ENCODE measurements at regions not wholly inside any gene's neighbourhood (a gene's known extent, or its start where the extent isn't known, plus 50 kb on each side); places are given as distances from the start of the nearest gene placed in this dataset.
A peak's percentile ranks its signal among the peaks of the same experiment; 100 is the strongest.
"Not testable (repeated sequence)": the region's sequence is repeated elsewhere in the genome, so short reads cannot be mapped to it uniquely, and the experiment has no call there.

- DNase-seq, result no peak
Measured at GRCh38 chr10:30560326-30560725, 69.2 kb downstream of the LYZL2 start.

GRCh38 chr10:30559180-30559579 lies 70.4 kb downstream of the LYZL2 start:
- no peak for DNase-seq

GRCh38 chr10:30558411-30558810 lies 71.1 kb downstream of the LYZL2 start:
- no peak for DNase-seq

DNA sequence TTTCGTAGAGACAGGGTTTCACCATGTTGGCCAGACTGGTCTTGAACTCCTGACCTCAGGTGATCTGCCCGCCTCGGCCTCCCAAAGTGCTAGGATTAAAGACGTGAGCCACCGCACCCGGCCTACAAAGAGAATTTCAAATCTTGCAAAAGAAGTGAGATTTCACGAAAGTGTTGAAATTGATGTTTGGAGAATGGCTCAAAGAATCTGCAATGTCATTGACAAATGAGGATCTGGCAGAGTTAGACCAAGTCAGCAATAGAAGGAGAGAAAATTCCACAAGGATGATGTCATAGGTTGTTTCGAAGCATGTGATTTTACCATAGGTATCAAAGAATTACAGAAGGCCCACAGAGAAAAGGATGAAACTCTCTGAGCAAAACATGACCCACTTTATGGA lies 71.7 kb downstream of the LYZL2 start:
- peak in 1 of 2 experiments; percentile 10 for DNase-seq

GRCh38 chr10:30556189-30556588 lies 73.4 kb downstream of the LYZL2 start:
- peak; percentile 52 to 53 for DNase-seq

GRCh38 chr10:30555465-30555864 lies 74.1 kb downstream of the LYZL2 start:
- no peak for DNase-seq

DNA sequence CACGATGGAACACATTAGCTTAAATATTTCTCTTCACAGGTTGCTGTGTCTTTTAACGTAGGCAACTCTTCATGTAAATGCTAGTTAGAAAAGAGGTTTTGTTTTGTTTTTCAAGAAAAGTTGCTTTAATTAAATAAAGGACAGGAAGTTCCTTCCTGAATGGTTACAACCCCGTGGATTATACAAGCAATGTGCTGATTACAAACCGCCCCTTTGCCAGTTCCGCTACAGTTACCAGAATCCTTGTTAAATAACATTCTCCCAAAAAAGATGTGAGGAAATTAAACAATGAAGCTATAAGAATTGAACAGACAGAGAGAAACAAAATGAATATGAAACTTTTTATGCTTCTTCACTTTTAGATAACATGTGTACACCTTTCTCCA lies 75.1 kb downstream of the LYZL2 start:
- no peak for DNase-seq

DNA sequence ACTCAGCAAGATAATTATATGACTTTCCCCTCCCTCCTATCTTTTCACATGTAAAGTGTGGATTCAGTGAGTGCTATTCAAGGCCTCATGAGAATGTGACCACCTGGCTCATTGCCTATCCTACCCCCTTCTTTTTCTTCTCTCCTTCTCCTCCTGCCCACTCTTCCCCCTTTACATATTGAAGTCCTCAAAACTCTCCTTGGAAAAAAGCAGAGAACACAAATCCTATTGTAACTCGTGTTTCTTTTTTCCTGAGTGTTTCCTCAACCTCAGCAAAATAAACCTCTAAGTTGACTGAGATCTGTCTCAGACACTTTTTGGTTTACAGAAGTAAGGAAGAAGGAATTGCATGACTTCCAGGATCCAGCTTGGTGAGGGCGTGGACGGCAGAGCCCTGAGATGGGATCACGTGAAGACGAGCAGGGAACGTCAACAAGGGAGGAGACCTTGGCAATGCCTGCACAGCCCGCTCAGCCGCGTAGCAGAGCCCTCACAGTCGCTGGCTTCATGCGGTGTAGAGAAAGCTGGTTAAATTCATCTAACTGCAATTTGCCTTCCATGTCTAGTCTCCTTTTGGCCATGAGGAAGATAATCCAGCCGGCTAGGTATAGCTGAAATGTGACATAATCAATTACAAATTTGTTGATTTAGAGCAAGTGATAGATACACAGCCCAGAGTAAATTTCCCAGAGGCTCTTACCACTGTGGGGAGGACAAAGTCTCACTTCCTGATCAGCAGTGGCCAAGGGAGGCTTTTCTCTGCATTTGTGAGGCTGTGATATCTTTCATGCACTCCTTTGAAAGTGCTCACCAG lies 75.7 kb downstream of the LYZL2 start:
- DNase-seq, result no peak

DNA sequence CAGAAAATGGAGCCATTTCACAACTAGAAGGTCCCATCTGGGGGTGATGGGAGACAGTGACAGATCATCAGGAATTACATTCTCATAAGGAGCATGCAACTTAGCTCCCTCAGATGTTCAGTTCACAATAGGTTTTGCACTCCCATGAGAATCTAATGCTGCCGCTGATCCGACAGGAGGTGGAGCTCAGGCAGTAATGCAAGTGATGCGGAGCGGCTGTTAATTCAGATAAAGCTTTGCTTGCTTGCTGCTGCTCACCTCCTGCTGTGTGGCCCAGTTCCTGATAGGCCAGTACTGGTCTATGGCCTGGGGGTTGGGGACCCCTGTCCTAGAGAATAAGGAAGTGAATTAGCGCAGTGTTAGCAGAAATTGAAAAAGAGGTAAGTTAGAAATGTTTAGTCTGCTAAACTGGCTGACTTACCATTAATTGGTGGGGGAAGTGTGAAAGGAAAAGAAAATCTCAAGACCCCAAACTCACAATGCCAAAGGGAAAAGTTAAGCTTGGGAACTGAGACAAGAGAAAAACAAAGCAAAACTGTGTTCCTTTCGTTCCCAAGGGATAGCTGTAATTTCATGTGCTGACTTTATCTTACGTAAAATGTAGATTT lies 76.4 kb downstream of the LYZL2 start:
- no peak for DNase-seq

DNA sequence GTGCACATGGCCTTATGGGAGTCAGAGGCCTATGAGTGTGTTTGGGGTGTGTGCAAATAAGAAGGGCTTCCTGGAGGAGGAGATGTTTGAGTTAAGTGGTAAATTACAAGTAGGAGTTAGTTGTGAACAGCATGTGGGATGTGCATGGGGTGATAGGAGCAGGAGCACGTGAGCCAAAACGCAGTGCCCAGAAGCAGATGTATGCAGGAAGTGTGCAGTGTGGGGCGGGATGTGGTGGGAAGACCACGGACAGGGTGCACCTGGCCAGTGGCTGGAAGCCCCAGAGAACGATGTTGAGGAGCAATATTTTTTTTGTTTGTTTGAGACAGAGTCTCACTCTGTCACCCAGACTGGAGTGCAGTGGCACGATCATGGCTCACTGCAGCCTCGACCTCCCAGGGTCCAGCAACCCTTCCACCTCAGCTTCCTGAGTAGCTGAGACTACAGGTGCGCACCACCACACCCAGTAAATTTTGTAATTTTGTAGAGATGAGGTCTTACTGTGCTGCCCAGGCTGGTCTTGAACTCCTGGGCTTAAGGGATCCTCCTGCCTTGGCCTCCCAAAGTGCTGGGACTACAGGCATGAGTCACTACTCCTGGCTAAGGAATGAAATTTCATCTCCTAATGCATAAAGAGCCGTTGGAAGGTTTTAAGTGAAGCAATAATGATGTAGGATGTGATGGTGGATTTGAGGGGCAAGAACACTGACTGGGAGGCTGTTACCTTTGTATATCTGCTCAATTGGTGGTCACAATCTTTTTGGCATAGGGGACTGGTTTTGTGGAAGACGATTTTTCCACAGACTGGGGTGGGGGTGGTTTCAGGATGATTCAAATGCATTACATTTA lies 78.4 kb downstream of the LYZL2 start:
- DNase-seq, result no peak

GRCh38 chr10:30549134-30549687 lies 80.3 kb downstream of the LYZL2 start:
- peak; percentile 34 to 54 for DNase-seq

DNA sequence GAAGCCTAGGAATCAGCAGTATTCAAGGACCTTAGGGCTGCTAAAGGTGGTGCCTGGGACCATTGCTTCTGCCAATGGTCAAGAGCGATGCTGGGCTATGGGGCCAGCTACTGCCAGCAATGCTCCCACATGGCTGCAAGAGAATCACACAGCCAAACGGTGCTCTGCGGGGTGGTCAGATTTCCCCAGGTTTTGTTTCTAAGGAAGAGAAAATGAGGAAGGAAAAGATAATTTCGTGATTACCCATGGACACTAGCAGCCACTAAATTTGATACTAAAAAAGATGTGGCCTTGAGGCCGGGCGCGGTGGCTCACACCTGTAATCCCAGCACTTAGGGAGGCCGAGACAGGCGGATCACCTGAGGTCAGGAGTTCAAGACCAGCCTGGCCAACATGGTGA lies 83.0 kb downstream of the LYZL2 start:
- no peak for DNase-seq

DNA sequence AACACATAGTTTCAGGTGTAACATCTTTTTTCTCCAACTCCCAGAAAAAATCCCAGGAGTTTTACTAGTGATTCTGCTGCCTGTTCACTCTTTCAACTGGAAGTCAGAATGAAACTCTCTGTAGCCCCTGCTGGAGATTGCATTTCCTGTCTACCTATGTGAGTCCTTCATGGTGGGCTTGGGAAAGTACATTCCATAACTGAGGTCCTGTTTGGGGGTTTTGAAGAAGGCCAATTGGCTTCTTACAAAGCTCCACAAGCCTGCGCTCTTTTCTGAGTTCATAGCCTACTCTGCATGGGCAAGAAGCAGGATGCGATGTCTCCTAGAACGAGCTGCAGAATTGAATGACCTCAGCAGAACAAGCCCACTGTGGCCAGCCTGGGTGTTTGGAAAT lies 86.7 kb downstream of the LYZL2 start:
- no peak for DNase-seq

DNA sequence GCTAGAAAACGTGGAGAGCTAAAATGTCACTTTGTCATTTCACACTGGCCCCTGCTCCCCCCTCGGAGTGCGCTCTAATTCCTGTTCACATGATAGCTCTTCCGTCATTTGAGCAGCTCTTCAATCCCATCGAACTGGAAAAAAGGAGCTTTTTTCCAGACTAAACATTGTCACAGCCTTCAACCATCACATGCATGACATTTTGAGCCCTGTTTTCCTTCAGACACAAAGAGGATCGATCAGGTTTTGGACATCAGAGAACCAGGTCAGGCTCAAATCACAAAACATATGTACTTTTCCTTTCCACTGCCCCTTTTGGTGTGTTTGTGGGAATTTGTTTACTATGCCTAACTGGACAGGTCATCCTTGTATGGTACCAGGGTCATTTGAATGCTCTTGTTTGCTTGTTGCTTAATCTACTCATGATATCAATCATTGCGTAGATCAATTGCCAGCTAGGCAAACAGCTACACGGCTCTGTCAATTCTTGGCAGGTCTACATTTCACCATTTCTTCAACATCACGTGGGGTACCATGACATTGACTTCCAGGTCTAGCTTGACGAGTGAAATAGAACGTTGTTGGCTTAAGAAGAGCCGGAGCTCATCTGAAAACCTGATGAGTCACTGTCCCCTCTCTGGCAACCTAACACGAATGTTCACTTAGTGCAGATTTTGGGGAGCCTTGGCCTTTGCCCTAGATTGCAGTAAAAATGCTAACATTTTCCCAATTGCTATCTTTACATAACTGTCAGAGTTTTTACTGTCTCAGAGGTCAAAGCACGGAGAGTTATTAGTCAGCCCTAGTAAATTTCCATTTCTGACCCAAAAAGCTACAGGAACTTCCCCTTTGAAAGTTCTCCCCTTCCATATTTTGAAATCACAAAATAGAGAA lies 87.3 kb downstream of the LYZL2 start:
- peak; percentile 44 to 56 for DNase-seq

- DNase-seq, result no peak
Measured at GRCh38 chr10:30540276-30540675, 89.3 kb downstream of the LYZL2 start.

GRCh38 chr10:30538086-30538485 lies 91.5 kb downstream of the LYZL2 start:
- no peak for DNase-seq

DNA sequence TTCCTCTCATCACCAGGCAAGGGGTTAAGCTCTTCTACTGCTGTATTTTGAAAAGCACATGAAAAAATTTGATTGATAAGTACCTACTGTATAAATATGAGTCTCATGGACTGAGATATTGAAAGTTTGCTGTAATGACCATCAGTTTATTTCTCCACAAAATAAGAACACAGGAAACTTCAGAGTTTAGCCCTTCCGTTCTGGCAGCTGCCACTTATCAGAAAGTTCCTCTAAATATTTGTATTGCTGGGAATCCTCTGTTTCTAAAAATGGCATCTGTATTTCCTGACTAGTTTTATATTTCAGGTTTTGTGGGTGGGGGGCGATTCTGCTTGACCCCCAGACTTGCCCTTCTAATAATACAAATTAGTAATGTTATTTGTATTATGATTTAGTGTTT lies 92.0 kb downstream of the LYZL2 start:
- no peak for DNase-seq

DNA sequence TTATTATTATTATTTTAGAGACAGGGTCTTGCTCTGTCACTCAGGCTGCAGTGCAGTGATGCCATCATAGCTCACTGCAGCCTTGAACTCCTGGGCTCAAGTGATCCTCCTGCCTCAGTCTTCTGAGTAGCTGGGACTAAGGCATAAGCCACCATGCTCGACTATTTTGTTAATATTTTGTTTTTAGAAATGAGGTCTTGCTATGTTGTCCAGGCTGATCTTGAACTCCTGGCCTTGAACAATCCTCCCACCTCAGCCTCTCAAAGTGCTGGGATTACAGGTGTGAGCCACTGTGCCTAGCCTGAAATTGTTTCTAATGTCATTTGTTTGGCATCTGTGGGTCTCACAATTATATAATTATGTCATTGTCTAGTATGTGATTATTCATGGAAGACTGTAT lies 92.4 kb downstream of the LYZL2 start:
- not testable (repeated sequence) for DNase-seq

- no peak for DNase-seq
Measured at GRCh38 chr10:30536578-30536977, 93.0 kb downstream of the LYZL2 start.

GRCh38 chr10:30535677-30536076 lies 93.9 kb downstream of the LYZL2 start:
- DNase-seq, result no peak

DNA sequence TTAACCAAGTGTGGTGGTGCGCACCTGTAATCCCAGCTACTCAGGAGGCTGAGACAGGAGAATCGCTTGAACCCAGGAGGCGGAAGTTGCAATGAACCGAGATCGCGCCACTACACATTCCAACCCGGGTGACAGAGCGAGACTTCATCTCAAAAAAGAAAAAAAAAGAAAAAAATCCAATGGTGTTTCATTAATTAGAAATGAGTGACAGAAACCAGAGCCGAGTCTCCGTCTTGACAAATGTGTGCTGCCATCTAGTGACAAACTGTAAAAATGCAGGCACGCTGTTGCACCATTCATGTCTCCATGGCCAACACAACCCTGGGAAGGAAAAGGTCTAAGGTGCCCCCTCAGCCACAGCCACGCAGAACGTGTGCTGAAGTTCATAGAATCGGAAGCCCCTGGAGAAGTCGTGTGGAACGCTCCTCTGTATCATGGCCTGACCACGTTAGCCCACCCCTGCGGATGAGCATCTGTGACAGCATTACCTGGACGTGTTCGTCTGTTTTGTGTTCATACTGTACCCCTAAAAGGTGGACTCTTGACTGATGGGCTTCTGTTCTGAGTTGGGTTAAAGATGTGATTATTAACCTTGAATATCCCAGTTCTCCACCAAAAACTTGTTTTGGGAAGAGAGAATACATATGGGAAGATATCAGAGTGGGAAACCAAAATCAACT lies 94.9 kb downstream of the LYZL2 start:
- DNase-seq, result peak; percentile 82 to 89

Measured in AML-193 (cell line).